ENCODE measurements at regions not wholly inside any gene's neighbourhood (a gene's known extent, or its start where the extent isn't known, plus 50 kb on each side); places are given as distances from the start of the nearest gene placed in this dataset.
"Not testable (repeated sequence)": the region's sequence is repeated elsewhere in the genome, so short reads cannot be mapped to it uniquely, and the experiment has no call there.

DNA sequence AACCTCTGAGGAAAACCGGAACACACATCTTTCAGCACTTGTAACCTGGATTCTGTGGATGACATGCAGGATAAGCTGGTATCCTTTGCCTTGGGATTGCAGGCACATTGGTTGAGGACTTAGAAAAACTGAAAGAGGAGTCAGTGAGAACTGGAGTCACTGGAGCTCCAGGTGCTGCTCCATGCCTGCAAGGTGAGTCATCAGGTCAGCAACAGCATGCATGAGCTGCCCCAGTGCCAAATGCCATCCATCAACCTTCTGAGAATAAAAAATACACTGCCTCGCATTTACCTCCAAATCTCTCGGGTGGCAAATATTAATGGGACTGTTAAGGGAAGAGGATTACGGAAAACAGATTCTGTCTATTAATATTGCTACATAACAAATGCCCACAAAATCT is 729.1 kb downstream of the NTRK3 start:
- DNase-seq: no peak

DNA sequence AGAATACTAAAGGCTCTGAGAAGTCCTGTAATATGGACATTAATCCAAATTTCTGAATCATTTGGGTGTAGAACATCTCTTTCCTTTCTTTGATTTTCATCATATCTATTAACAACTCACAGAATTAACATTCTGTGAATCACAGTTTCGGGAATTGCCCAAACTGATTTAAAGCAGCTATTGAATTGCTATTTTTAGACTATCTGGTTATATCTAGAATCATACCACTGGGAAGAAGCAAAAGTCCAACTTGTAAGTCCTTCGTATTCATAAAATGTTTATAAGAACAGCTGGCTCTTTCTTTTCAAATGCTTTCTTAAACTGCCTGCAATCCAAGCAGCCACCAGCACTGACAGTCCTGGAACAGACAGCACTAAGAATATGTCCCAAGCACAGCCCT is 733.0 kb downstream of the NTRK3 start:
- DNase-seq: no peak

DNA sequence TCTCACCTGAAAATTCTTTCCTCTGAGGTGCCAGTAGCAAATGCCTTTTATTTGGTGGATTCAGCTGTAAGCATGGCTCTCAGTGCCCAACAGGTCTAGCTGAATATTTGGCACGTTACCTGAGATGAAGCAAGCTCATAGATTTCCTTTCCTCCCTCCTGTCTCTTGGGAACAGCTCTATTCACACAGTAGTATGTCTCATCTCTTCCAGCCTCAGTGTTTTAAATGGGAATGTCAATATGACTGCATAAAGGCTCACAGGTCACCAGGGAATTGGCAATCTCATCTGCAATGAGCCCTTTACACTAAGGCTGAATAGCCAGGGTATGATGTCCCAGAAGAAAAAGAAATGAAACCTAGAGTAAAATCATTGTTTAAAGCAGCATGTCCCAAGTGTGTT is 733.5 kb downstream of the NTRK3 start:
- no peak for DNase-seq

DNA sequence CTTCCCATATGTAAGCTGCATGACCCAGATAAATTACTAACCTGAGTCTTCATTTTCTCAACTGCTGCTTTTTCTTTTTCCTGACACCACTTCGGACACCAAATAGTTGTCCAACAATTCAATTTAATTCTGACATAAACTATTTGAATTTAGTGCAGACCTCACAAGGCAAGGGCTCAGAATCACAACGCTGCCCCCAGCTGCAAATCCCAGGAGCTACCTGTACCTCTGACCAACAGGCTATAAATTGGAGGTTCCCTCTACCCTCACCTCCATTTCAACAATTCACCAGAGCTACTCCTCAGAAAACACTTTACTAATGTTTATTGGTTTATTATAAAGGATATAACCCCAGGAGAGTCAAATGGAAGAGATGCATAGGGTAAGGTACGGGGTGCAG is 737.6 kb downstream of the NTRK3 start:
- no peak for DNase-seq

DNA sequence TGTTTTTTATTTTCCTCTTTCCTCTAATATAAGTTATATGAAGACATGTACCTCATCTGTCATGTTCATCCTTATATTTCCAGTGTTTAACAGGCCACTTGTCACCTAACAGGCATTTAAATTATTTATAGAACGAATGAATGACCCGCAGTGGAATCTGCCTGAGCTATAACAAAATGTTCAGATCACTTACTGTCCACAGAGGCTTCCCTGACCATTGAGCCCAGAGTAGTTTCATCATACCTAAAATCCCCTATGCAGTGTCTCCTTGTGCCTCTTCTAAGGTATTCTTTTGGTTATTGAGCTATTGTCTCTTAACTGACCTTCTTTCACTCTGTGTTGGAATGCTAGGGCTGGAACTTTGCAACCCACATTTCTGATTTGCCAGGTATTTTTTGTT is 748.5 kb downstream of the NTRK3 start:
- DNase-seq: no peak

DNA sequence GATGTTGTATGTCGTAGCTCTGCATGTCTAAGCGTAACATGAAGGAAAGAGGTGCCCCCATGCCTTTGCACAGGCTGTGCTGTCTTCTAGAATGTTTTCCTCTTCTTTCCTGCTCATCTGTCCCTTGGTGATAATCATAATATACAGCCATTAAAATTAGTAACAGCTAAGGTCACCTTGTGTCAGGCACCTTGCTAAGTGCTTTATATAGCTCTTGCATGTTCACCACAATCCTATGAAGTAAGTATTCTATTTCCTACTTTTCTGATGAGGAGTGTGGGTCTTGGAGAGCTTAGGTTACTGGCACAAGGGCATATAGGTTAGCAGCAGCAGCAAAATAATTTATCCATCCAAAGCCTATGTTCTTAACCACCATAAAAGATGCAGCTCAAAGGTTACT is 754.4 kb downstream of the NTRK3 start:
- no peak for DNase-seq

DNA sequence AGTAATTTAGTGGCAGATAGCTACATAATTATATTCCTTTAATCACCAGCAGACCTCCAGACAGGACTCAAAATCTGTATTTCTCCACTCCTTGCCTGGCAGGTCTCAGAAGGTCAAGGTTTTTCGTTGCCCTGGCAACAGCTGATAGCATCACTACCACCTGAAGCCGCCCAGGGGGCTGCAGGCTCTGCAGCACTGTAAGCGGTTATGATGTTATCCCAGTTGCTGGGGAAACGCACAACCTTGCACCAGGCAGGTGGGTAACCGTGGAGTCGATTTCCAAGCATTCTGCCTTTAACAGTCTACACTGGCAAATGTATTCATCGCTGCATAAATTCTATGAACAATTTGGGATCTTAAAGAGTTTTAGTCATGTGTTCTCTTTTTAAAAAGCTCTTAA is 756.3 kb downstream of the NTRK3 start:
- no peak for DNase-seq

DNA sequence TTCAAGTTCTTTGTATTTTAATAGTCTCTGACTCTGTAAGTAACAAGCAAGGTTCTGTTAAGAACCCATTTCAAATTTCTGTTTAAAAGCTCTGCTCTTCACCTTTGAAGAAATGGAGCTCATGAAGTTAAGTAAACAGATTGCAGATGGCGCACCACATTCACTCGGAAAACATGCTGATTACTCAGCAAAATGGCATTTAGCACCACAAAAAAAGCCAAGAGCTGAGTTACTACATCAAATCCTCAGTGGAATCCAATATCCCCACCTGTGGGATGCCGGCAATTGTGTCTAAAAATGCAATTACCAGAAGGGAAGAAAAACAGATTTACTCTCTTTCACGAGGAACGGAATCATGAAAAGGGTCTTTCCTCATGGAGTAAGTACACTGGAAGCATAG is 758.0 kb downstream of the NTRK3 start:
- no peak for DNase-seq

DNA sequence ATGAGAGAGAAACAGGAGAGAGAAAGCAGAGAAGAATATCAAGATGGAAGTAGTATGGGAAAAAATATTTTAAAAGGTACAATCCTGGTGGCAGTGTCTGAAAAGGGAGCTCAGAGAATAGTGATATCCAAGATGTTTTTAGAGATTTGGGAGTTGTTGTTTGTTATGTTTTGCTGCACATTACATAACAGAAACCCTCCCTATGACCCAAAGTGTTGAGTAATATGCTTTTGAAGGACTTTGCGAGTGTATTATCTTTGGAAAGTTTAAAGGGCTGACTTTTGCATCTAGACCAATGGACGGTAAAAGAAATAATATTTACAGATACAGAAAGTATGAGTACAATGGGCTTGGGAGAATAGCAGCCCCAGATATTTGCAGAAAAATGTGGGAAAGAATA is 759.7 kb downstream of the NTRK3 start:
- no peak for DNase-seq

DNA sequence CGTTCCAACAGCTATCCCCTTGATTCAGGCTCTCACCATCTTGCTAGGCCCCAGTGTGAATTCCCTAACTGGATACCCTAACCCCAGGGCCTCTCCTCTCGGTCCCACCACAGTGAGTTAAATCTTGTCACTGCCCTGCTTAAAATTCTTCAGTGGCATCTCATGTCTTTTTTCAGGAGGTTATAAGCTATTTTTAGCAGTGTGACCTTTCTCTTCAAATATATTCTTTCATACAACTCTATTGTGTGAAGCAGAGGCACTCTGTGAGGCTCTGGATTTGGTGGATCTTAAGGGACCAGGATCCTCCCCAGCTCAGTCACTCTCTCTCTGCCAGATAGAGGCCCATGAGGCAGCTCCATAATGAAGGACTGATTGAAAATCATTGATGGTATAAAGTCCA is 760.4 kb downstream of the NTRK3 start:
- DNase-seq: no peak

DNA sequence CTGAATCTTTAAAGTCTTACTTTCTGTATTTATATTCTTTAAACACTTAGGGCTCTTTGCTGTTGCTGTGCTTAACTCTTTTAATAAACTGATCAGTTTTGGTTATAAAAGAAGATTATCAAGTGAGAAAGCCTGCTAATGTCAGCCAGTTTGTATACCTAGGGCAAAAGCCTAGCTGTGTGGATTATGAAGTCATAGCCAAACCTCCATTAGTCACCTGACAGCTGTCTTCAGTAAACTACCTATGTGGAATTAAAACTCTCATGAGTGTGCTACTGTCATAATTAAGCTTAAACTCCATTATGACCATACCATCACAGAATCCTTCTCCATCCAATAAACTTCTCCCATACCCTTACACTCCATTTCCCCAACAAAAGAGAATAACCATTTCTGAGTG is 762.7 kb downstream of the NTRK3 start:
- DNase-seq: no peak

DNA sequence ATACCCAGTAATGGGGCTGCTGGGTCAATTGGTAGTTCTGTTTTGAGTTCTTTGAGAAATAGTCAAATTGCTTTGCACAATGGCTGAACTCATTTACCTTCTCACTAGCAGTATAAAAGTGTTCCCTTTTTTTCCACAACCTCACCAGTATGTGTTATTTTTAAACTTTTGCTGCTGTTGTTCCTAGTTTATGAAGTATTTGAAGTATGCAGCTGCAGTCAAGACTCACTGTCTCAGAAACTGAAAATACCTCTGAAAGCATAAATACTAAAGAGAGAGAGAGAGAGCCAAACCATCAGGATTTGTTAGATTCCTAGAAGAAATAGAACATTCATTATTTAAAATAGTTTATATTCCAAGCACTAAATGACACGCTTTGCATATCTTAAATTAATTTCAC is 764.2 kb downstream of the NTRK3 start:
- no peak for DNase-seq

DNA sequence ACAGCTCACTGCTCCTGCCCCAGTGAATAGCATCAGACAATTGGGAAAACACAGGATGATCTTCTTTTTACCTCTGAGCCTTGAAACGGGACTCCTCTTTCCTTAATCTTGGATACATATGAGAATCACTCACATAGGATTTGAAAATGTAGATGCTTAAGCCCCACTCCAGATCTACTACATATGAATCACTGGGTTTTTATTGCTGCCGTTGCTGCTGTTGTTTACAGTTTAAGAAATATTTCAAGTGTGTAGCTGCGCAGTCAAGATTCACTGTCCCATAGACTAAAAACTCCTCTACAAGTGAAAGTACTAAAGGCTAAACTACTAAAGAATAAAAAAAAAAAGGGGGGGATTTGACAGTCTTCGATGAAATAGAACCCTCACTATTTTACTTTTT is 765.9 kb downstream of the NTRK3 start:
- DNase-seq: no peak

DNA sequence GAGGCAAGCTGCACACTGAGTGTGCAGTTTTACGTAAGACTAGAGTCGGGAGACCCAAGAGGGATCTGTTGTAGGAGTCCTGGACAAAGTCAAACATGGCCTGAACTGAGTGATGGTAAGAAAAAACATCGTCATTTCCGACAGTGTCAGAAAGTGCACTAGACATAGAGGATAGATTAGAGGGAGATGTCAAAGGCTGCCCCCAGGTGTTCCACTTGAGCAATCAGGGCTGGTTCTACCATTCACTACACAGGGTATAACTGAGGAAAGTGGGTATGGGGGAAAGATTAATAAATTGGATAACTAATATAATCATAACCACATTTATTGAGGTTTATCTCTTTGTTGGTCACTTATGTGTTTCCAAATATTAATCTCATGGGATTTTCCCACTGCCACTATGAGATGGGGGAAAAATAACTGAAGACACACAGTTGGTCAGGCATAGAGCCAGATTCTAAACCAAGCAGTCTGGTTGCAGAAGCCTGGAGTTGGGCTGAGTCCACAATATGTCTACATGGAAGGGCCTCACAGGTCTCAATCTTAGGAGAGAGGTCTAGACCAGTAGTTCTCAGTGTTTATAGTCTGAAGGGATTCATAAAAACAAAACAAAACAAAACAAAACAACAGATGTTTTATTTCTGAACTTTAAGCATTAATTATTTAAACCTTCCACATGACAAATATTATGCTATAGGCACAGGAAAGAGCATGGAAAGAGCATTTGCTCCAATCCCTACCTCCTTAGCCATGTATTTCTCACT is 766.5 kb downstream of the NTRK3 start:
- no peak for DNase-seq

DNA sequence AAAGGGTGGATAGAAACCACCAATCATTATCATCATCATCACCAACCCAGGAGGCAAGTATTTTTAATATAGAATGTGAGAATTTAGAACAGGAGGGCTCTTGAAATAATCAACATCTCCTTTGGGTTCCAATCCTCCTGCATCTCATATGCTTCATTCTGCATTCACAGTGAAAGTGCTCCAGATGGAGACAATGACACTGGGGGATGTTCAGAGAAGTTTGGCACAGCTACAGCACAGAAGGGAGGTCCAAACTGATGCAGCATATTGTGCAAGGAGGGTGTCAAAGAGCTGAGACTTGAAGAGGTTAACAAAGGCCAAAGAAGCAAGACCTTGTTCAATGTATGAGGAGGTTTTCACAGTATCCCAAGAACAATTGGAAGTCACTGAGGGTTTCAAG is 767.1 kb downstream of the NTRK3 start:
- DNase-seq: no peak

DNA sequence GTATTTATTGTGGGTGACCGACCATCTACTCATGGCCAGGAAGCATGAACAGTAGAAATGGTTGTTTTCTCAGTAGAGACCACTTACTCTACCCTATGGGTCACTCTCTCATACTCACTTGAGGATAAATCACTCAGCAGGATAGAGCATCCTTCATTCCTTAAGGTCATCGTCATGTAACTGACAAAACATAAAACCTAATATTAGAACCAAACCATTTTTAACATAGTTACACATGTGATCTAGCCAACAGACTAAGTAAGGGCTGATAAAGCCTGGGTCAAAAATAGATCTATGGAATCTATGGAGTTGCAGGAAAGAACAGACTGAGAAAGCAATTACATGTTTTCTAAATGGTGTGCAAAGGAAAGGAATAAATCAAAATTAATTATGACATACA is 769.1 kb downstream of the NTRK3 start:
- DNase-seq: no peak

DNA sequence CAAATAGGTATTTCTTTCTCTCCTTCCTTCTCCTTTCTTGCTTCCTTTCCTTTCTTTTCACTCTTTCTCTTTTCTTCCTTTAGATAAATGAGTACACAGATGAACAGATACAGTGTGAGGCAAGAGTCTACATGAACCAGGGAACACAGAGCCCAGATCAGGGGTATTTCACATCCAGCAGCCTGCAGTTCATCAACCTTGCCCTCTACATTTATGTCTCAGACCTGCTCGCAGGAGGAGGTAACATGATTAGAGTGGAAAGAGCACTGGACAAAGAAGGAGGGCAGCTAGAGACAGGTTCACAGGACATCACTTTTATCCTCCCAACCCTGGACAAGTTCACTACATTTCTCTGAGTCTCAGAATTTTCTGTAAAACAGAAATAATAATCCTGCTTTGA is 773.1 kb downstream of the NTRK3 start:
- no peak for DNase-seq

DNA sequence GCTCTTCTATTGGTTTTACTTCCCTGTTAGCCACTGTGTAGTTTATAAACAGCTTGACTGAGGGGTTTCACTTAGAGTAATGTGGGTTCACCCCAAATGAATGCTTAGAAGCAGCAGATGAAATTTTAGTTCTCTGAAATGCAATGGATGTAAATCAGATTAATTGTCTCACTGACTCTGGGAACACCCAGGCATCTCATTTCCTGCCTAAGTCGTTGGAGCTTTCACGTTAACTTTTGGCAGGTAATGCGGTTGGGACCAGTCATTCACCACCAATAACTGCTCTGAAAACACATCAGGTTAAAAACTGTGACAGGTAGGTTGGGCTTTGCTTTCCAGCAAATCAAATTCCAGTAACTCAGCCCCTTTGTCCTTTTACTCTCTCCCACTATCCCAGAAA is 775.4 kb downstream of the NTRK3 start:
- no peak for DNase-seq

DNA sequence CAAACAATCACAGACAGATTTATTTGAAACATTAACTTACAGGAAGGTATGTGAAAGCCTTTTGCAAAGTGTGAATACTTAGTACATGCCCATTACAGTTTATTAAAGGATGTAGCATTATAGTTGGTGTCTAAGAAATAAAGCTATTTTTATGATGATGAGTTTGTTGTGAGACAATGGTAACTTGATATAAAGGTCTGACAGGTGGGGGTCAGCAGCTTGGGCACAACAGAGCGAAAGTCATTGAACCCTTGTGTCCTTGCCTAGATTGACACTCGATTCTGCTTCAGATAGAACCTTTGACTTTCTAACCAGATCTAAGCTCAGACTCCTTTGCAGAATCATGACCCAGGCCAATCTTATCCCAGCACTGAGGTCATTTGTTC is 777.9 kb downstream of the NTRK3 start:
- DNase-seq: no peak

DNA sequence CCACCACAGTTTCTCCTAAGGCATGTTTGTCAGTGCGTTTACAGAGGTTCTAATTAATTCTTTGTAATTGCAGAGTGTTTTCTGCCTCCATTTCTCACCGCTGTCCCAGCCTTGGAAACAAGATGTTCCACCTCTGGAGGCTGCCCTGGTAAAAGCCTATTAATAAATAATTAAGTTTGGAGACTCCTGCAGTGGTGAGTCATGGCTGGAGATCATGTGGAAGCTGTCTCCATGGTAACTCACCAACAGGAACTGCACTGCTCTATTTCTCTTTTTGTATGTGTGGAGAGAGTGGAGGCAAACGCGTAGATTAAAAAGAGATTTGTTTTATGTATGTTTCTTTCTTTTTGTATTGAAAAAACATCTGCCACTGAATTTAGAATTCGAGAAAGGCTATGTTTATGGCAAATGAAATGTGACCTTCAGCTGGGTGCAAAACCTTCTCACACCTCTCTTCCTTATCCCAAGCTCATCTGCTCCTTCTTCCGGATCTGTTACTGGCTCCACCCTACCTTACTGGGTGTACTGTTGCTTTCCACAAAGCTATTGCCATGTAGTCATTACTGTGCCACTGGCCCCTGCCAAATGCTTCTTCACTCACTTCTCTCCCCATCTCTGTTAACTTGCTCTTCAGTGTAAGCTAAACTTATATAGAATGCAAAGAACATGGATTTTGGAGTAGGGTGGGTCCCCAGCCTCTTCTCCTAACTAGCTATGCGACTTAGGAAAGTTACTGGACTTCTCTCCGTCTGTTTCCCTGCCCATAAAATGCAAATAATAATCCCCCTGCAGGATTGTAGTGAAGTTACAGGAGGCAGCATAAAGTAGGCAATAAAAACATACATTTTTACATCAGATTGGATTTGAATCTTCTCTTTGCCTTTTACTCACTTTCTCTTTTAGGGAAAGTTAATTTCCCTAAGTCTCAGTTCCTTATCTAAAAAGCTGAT is 778.5 kb downstream of the NTRK3 start:
- DNase-seq: no peak

DNA sequence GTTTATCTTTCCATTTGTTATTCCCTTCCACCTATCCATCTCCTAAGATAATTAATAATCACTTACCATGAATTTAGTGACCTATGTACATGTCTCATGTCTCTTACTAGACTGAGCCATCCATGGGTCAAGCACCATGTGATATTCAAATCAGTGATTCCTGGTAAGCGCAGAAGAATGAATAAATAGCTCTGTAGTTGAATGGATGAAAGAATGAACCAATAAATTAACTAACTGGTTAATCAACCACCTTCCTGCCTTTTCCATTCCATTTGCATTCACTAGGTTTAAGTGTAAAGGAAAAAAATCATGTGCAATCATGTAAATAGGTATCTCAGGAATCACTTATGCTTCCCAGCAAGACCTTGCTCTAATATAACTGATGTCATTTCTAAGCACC is 779.5 kb downstream of the NTRK3 start:
- no peak for DNase-seq

DNA sequence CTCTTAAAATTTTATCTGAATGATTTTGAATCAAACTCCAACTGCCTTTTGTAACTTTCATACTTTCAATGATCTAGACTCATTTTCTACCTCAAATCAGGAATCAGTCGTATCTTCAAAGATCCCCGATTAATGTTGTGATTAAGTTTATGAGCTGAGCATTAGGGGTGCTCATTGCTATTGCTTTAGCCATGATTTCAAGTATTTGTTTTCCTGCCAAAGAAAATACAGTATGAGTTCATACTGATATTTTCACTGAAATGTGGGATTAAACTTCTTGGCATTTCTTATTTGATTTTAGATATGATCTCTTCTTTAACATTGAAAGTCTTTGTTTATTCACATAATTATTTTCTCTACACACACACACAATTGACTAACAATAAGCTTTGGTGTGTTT is 785.6 kb downstream of the NTRK3 start:
- no peak for DNase-seq

DNA sequence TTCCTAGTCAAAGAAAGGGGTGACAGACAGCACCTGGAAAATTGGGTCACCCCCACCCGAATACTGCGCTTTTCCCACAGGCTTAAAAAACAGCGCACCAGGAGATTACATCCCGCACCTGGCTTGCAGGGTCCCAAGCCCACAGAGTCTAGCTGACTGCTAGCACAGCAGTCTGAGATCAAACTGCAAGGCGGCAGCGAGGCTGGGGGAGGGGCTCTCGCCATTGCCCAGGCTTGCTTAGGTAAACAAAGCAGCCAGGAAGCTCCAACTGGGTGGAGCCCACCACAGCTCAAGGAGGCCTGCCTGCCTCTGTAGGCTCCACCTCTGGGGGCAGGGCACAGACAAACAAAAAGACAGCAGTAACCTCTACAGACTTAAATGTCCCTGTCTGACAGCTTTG is 792.6 kb downstream of the NTRK3 start:
- not testable (repeated sequence) for DNase-seq

DNA sequence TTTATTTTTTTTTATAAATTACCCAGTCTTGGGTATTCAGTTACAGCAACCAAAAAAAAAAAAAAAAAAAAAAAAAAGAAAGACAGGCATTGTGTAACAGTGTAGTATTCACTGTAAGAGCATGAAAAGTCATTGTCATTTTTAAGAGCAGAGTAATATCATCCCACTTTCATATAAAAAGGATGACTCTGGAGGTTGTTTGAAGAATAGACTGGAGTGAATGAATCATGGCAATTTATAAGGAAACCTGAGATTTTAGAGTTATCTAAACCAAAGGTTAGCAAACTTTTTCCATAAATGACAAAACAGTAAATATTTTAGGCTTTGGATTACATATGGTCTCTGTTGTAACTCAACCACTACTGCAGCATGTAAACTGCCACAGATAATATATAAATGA is 794.9 kb downstream of the NTRK3 start:
- DNase-seq: no peak

DNA sequence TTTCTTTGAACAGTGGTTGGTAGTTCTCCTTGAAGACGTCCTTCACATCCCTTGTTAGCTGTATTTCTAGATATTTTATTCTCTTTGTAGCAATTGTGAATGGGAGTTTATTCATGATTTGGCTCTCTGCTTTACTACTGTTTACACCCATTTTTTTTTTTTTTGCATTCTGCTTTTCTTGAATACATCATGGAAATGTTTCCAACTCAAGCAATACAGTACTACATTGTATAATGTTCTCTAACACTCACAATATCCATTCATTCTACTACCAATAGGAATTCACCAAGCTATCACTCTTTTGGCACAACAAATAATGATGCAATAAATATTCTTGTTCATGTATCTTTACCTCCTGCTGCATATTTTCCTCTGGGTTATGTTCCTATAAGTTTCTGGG is 801.7 kb downstream of the NTRK3 start:
- no peak for DNase-seq

Measured in activated CD4-positive, alpha-beta T cell treated with anti-CD3 and anti-CD28 coated beads, Interleukin-2, amount 50 U/mL, for 48 hours (primary cell).